DMS114 treated with DMSO at 0.1 percent for 48 hours (cell line): ENCODE measurements at regions not wholly inside any gene's neighbourhood (a gene's known extent, or its start where the extent isn't known, plus 50 kb on each side); places are given as distances from the start of the nearest gene placed in this dataset.

Source experiments
- DNase-seq: peaks from one replicate; lab custom pipeline; 2025; ENCODE audit not compliant: unreplicated experiment; lab: John Stamatoyannopoulos, UW

DNA sequence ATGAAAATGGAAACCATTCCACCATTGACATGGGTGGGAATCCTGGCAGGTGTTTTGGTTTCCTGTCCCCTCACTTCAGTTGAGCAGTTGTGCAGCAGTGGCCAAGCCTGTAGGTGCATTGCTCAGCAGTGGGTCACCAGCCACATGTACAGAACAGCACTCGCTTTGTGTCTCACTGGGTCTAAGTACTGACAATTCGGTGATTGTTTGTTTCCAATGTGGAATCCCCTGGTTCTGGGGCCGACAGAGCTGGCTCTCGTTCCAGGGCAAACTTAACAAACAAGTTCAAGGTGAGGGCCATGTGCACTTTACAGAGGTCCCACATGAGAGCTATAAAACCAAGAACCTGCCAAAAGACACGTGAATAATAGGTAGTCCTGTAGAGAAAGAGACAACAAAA is 54.1 kb upstream of the SPATA13 start:
- no peak for DNase-seq

DNA sequence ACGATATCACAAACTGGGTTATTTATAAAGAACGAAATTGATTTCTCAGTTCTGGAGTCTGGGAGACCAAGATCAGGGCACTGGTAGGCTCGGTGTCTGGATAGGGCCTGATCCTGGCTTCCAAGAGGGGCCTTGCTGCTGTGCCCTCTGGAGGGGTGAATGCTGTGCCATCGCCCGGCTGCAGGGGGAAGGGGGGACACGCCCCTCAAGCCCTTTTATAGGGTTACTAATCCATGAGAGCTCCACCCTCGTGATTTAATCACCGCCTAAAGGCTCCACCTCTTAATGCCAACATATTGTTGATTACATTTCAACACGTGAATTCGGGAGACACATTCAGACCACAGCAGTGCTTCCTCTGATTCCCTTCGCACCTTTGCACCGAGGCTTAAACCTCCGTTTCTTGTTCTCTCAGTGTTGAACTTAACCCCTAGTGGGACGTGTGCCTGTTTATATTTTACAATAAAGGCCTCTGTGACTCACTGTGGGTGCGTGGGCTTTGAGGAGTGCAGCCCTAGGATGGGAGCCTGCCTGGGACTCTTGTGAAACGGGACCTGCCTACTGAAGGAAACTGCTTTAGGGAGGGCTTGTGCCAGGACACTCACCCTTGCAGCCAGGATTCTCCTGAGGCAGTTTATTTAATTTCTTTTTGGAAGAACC is 52.4 kb upstream of the SPATA13 start:
- DNase-seq = no peak

DNA sequence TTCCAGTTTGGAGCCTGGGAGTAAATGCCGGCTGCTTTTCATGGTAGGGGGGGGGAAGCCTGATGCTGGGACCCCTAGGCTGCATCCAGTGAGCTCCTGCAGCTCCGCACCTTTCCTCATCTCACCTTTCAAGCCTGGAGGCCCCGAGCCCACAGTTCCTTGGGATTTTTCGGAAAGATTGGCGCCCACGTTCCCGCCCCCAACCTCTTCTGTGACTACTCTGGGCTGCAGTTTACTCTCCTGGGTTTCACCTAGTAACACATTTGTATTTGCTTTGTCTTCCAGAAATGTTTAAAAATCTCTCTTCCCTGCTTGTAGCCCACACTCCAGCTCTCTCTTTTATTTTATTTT is 51.9 kb upstream of the SPATA13 start:
- no peak for DNase-seq

DNA sequence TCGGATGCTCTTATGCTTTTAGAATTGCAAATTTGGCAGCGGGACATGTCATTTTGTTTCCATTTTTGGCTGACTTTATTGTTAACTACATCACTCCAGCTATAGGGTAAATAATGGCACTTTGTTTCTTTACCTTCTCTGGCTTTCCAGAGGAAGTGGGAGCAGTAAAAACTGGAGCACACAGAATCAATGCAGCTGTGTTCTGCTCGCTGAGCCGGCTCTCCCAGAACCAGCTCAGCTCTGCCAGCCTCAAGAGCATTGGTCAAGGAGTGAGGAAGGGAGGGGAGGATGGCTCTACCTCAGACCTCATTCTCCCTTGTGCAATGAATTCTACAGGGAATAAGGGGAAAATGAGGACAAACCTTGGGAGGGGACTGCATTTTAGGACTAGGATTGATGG is 50.5 kb upstream of the SPATA13 start:
- DNase-seq = no peak
